ENCODE measurements at regions not wholly inside any gene's neighbourhood (a gene's known extent, or its start where the extent isn't known, plus 50 kb on each side); places are given as distances from the start of the nearest gene placed in this dataset.
"Not testable (repeated sequence)": the region's sequence is repeated elsewhere in the genome, so short reads cannot be mapped to it uniquely, and the experiment has no call there.

GRCh38 chr5:111615054-111615453 lies 102.7 kb upstream of the STARD4 start:
- TF ChIP-seq CTCF (IDR thresholded peaks at IDR 0.05), result no peak
- no peak for DNase-seq (ENCODE audit: low spot score)
- no peak overlapping the region for H3K27ac Mint-ChIP-seq (ENCODE audit: unreplicated experiment)

GRCh38 chr5:111612013-111612630 lies 99.8 kb upstream of the STARD4 start:
- H3K4me3 Mint-ChIP-seq (ENCODE audit: unreplicated experiment); H3K27ac Mint-ChIP-seq (ENCODE audit: unreplicated experiment); DNase-seq (ENCODE audit: low spot score); H3K36me3 Mint-ChIP-seq (ENCODE audit: low read depth); H3K4me1 Mint-ChIP-seq (ENCODE audit: low read depth); H3K27me3 Mint-ChIP-seq (ENCODE audit: low read depth): not testable (repeated sequence)
- H3K9me3 Mint-ChIP-seq (ENCODE audit: low read depth), result peaks cover 16% of the 10 kb centered on the region

More at GRCh38 chr5:111615054-111615453, 102.7 kb upstream of the STARD4 start:
- Mint-ChIP-seq H3K36me3 (ENCODE audit: low read depth) (no peaks in the 10 kb centered on the region), H3K27me3 (ENCODE audit: low read depth) (no peaks in the 10 kb centered on the region), H3K4me1 (ENCODE audit: low read depth) (no peaks in the 10 kb centered on the region), H3K9me3 (ENCODE audit: low read depth) (peaks cover 16% of the 10 kb centered on the region), H3K4me3 (ENCODE audit: unreplicated experiment) (no peak overlapping the region)

GRCh38 chr5:111606194-111606593 lies 93.9 kb upstream of the STARD4 start:
- H3K36me3 Mint-ChIP-seq (ENCODE audit: low read depth), result peaks cover 3% of the 10 kb centered on the region
- no peak for DNase-seq (ENCODE audit: low spot score)
- no peaks in the 10 kb centered on the region for H3K27me3 Mint-ChIP-seq (ENCODE audit: low read depth)
- H3K27ac Mint-ChIP-seq (ENCODE audit: unreplicated experiment), result no peak overlapping the region
- H3K4me1 Mint-ChIP-seq (ENCODE audit: low read depth), result no peaks in the 10 kb centered on the region
- H3K4me3 Mint-ChIP-seq (ENCODE audit: unreplicated experiment), result no peak overlapping the region
- TF ChIP-seq CTCF (IDR thresholded peaks at IDR 0.05), result no peak
- peaks cover 7% of the 10 kb centered on the region for H3K9me3 Mint-ChIP-seq (ENCODE audit: low read depth)

GRCh38 chr5:111603446-111603827 lies 91.1 kb upstream of the STARD4 start:
- no peak for TF ChIP-seq CTCF (IDR thresholded peaks at IDR 0.05)
- Mint-ChIP-seq H3K4me3 (ENCODE audit: unreplicated experiment) (no peak overlapping the region), H3K4me1 (ENCODE audit: low read depth) (no peaks in the 10 kb centered on the region), H3K36me3 (ENCODE audit: low read depth) (peaks cover 3% of the 10 kb centered on the region), H3K27me3 (ENCODE audit: low read depth) (peaks cover 1% of the 10 kb centered on the region), H3K27ac (ENCODE audit: unreplicated experiment) (no peak overlapping the region), H3K9me3 (ENCODE audit: low read depth) (no peaks in the 10 kb centered on the region)
- DNase-seq (ENCODE audit: low spot score), result no peak

GRCh38 chr5:111602817-111603445 lies 90.6 kb upstream of the STARD4 start:
- DNase-seq (ENCODE audit: low spot score), result no peak
- Mint-ChIP-seq H3K4me1 (ENCODE audit: low read depth) (no peaks in the 10 kb centered on the region), H3K9me3 (ENCODE audit: low read depth) (no peaks in the 10 kb centered on the region), H3K4me3 (ENCODE audit: unreplicated experiment) (no peak overlapping the region), H3K36me3 (ENCODE audit: low read depth) (peaks cover 3% of the 10 kb centered on the region), H3K27ac (ENCODE audit: unreplicated experiment) (no peak overlapping the region), H3K27me3 (ENCODE audit: low read depth) (peaks cover 3% of the 10 kb centered on the region)
- no peak for TF ChIP-seq CTCF (IDR thresholded peaks at IDR 0.05)

- no peak for TF ChIP-seq CTCF (IDR thresholded peaks at IDR 0.05)
- no peaks in the 10 kb centered on the region for H3K9me3 Mint-ChIP-seq (ENCODE audit: low read depth)
- peaks cover 3% of the 10 kb centered on the region for H3K36me3 Mint-ChIP-seq (ENCODE audit: low read depth)
- no peak overlapping the region for H3K4me3 Mint-ChIP-seq (ENCODE audit: unreplicated experiment)
- no peak overlapping the region for H3K27ac Mint-ChIP-seq (ENCODE audit: unreplicated experiment)
- DNase-seq (ENCODE audit: low spot score), result no peak
- H3K27me3 Mint-ChIP-seq (ENCODE audit: low read depth), result peaks cover 3% of the 10 kb centered on the region
- no peaks in the 10 kb centered on the region for H3K4me1 Mint-ChIP-seq (ENCODE audit: low read depth)
Measured at GRCh38 chr5:111598996-111599395, 86.7 kb upstream of the STARD4 start.

Measured in chondrocyte (in vitro differentiated cells).